ENCODE measurements at regions not wholly inside any gene's neighbourhood (a gene's known extent, or its start where the extent isn't known, plus 50 kb on each side); places are given as distances from the start of the nearest gene placed in this dataset.

GRCh38 chr10:29922892-29923291 lies 136.5 kb downstream of the JCAD start (continued):
- no peak for TF ChIP-seq CUX1 (IDR thresholded peaks at IDR 0.05; ENCODE audit: insufficient replicate concordance, low read depth, low read length)

- Histone ChIP-seq H3K9ac (ENCODE audit: control insufficient read depth, insufficient read depth, low read length) (no peak overlapping the region), H3K27me3 (replicated peaks in 1 of 2; ENCODE audit: control insufficient read depth in 2 of 2, insufficient read depth in 2 of 2, low read length in 1 of 2) (no peaks in the 10 kb centered on the region; a peak in 2 of 4 replicates), H3K4me1 (ENCODE audit: control insufficient read depth, insufficient read depth, low read length) (no peaks in the 10 kb centered on the region), H4K20me1 (ENCODE audit: control insufficient read depth, insufficient read depth) (no peaks in the 10 kb centered on the region), H3K36me3 (ENCODE audit: control insufficient read depth in 2 of 2, insufficient read depth in 2 of 2, low read length in 1 of 2) (no peaks in the 10 kb centered on the region), H3K4me2 (ENCODE audit: control insufficient read depth, insufficient read depth) (no peak overlapping the region), H3K79me2 (ENCODE audit: control insufficient read depth, insufficient read depth, low read length) (no peaks in the 10 kb centered on the region), H3K4me3 (no peak overlapping the region), H3K9me3 (replicated peaks; ENCODE audit: control insufficient read depth, insufficient read depth, low read length) (no peaks in the 10 kb centered on the region; the same call in 2 of the 3 replicates), H3K27ac (ENCODE audit: control insufficient read depth, insufficient read depth) (no peak overlapping the region), H2AFZ (ENCODE audit: control insufficient read depth, low read depth, low read length) (no peak overlapping the region)
- ChIA-PET SMC1A (ENCODE audit: uncharacterized antibody, unreplicated experiment) (no interaction called here), CTCF (no interaction called here), RAD21 (ENCODE audit: unreplicated experiment) (no interaction called here), POLR2A (no interaction called here)
- ATAC-seq (no peak), DNase-seq (ENCODE audit: low read depth, low spot score) (no peak), FAIRE-seq (no peak)
- no TSS peak for BruUV-seq (replicated peaks)
- 0% methylated on average over 1 of the region's 1 CpG for WGBS (ENCODE audit: insufficient coverage, insufficient replicate concordance, low lambda C conversion rate, missing lambda C conversion rate)
- TF ChIP-seq STAT1 (conservative IDR thresholded peaks at IDR 0.05) (no peak), TAF1 (IDR thresholded peaks at IDR 0.05; ENCODE audit: borderline replicate concordance, low read depth, low read length) (no peak), HDGF (IDR thresholded peaks at IDR 0.05) (no peak)
- intact Hi-C loops (cut with micrococcal nuclease; ENCODE audit: unreplicated experiment), result no loop called here
- in situ Hi-C loops (cut with MboI), result no loop called here
These were observed 137.2 kb downstream of the JCAD start for GRCh38 chr10:29922226-29922625.
